ENCODE measurements at regions not wholly inside any gene's neighbourhood (a gene's known extent, or its start where the extent isn't known, plus 50 kb on each side); places are given as distances from the start of the nearest gene placed in this dataset.

DNA sequence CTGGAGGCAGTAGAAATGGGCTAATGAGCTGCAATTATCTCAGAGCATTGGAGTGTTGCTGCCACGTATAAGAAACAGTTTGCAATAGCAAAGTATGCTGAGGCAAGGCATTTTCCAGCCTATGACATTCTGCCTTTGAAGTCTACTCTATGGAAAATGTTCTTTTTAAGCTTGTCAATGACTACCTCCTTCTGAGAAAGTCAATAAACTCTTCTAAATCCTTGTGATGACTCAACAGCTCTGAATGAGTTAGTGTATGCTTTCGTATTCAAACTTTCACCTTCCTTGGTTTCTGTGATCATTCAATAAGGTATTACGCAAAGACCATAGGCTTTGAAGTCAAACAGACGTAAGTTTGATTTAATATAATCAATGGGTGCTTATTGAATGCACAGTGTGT lies 111.2 kb downstream of the CAPZA3 start:
- TF ChIP-seq, protein P1, sequence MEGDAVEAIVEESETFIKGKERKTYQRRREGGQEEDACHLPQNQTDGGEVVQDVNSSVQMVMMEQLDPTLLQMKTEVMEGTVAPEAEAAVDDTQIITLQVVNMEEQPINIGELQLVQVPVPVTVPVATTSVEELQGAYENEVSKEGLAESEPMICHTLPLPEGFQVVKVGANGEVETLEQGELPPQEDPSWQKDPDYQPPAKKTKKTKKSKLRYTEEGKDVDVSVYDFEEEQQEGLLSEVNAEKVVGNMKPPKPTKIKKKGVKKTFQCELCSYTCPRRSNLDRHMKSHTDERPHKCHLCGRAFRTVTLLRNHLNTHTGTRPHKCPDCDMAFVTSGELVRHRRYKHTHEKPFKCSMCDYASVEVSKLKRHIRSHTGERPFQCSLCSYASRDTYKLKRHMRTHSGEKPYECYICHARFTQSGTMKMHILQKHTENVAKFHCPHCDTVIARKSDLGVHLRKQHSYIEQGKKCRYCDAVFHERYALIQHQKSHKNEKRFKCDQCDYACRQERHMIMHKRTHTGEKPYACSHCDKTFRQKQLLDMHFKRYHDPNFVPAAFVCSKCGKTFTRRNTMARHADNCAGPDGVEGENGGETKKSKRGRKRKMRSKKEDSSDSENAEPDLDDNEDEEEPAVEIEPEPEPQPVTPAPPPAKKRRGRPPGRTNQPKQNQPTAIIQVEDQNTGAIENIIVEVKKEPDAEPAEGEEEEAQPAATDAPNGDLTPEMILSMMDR (IDR thresholded peaks at IDR 0.05; ENCODE audit: insufficient read depth, low read length, poor library complexity, severe bottlenecking), result no peak
- TF ChIP-seq EZH2phosphoT487 (conservative IDR thresholded peaks at IDR 0.05; ENCODE audit: low read length), result no peak

Measured in SU-DHL-6 (cell line).